Activated naive CD4-positive, alpha-beta T cell treated with anti-CD3 and anti-CD28 coated beads, Interleukin-2, amount 50 U/mL, for 16 hours (primary cell): ENCODE measurements at regions not wholly inside any gene's neighbourhood (a gene's known extent, or its start where the extent isn't known, plus 50 kb on each side); places are given as distances from the start of the nearest gene placed in this dataset.

Source experiments
- DNase-seq: peaks from one replicate; pipeline ENCODE4 v3.0.0-alpha.2; 2020

DNA sequence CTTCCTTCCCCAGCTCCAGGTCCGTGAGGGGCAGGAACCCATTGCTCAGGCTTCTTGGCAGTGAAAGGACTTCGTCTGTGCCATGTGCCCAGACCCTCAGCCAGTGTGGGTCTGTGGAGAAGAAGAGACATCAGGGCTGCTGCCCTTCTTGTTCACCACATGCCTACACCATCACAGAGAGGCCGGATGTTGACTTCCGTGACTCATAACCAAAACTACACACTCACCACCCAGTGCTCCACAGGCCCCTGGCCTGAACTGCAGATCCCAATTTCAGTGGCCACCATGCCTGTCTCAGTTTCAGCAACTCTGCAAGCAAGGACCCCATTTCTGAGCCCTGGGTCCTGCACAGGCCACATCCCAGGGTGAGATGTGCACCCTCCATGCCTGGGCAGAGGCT, 332.6 kb upstream of the SALL3 start:
- no peak for DNase-seq

GRCh38 chr18:78649421-78649820, 330.2 kb upstream of the SALL3 start:
- no peak for DNase-seq

DNA sequence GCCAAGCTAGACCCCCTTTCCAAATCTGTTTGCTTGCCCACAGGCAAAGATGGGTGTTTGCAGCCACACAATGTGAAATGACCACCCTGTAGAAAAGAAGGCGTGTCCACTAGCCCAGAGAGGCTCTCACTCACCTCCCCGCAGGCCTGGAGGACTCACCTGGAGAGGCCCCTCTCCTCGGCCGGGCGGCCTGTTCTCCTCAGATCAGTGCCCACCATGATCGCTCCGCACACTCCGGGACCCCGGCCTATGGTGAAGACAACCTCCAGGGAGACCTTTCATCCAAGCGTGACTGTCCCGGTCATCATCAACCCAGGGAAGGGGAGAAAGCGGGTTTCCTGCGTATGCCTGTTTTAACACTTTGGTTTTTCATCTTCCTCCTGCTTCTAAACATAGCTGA, 328.7 kb upstream of the SALL3 start:
- DNase-seq: no peak

DNA sequence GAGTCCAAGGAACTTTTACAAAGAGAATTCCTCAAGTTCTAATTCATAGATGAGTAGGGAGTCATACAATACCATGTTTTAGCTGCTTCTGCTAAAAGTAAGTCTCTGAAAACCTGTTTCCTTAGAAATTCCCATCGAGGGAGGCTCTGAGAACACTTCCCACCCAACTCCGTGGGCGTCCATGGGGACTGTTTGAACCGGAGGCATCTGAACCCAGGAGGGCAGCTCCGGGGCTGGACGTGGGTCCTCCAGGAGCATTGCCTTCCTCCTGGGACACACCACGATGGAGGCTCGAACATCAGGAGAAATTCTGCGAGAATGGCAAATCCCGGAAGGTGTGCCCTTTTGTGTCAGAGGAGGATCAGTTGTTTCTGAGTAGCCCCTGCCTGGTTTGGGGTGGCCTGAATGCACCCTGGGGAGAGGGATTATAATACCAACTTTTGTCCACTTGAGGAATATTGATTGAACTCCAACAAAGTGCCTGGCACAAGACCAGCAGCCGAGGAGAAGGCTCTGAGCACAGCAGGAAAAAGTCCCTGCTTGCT, 327.5 kb upstream of the SALL3 start:
- no peak for DNase-seq

DNA sequence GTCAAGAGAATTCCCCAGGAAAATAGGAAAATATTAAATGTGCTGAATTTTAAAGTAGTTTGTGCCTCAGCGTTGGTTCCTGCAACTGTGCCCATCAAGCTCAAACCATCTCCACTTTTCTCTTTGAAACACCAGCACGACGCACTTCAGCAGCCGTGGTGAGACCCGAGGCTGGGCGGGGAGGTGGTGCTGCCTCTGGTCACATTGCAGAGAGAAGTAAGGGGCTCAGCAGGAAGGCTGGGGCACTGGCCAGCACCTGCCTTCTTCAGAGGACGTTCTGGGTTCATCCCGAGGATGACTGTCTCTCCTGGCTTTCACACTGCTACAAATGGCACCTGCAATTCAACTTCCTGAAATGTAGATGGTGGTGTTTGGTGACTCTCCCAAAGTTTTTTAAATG, 323.7 kb upstream of the SALL3 start:
- DNase-seq: no peak

DNA sequence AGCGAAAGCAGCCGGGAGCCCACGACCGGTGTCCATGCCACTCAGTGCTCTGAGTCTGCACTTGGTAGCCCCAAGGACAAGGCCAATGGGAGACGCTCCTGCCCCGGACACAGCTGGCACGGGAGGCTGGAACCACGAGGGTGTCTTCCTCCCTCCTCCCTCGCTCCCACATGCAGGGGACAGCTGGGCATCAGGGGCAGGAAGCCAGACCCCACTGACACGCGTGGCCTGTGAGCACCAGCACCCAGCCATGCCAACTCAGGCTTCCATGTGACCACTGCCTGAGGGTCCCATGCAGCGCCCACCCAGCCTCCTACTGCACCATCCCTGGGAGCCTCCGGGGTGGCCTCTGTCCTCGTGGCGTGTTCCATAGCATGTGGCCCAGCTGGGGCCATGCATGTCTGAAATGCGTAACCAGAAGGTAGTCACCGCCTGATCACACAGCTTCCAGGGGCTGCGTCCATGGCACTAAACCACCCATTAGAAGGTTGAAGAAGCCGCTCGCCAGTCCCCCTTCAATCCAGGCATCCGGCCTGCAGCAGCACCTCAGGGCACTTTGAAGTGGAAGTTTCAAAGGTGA, 323.2 kb upstream of the SALL3 start:
- DNase-seq: no peak

GRCh38 chr18:78658531-78658930, 321.1 kb upstream of the SALL3 start:
- DNase-seq: no peak

- no peak for DNase-seq
Observed at GRCh38 chr18:78659057-78659456, 320.6 kb upstream of the SALL3 start.

- no peak for DNase-seq
Observed at GRCh38 chr18:78659748-78660147, 319.9 kb upstream of the SALL3 start.

DNA sequence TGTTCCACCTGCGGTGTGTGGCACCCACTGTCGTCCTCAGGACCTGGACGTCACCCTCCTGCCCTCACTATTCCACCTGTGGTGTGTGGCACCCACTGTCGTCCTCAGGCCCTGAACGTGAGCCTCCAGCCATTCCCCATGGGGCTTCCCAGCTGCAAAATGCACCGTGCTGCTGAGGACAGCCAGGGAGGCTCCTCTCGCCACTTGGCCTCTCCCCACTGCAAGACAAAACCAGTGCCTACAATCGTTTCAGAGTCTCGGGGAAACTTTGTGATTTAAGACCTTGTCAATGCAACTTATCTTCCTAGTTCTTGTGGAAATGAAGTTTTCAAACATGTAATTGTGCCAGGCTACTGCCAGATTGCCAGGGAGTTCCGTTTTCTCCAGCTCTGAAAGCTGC, 319.3 kb upstream of the SALL3 start:
- no peak for DNase-seq

DNA sequence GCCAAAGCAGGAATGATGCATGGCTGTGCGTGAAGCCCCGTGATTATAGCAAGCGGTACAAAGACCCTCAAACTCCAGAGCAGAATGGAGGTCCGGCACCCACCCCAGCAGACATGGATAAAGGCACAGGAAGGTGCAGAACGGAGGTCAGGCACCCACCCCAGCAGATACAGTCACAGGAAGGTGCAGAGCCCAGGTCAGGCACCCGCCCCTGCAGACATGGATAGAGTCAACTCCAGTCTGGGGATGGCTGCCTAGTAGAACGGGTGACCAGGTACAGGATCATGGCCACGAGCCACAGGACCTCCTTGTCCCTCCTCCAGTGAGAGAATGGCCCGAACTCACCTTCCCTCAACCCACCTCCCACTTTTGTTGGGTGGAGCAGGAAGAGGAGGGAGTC, 318.3 kb upstream of the SALL3 start:
- DNase-seq: no peak

- no peak for DNase-seq
Observed at GRCh38 chr18:78662879-78663278, 316.7 kb upstream of the SALL3 start.

GRCh38 chr18:78664048-78664447, 315.6 kb upstream of the SALL3 start:
- no peak for DNase-seq

DNA sequence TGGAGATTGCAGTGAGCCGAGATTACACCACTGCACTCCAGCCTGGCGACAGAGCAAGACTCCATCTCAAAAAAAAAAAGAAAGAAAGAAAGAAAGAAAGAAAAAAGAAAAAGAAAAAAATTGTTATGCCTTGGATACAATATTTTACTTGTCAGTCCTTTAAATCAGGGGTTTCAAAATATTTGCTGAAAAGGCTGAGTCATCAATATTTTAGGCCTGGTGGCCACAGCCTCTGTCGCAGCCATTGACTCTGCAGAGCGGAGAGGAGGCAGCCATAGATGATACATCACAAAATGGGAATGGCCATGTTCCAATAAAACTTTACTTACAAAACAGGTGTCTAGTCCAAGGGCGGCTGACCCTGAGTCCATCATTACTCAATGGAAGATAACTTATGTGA, 314.8 kb upstream of the SALL3 start:
- no peak for DNase-seq

DNA sequence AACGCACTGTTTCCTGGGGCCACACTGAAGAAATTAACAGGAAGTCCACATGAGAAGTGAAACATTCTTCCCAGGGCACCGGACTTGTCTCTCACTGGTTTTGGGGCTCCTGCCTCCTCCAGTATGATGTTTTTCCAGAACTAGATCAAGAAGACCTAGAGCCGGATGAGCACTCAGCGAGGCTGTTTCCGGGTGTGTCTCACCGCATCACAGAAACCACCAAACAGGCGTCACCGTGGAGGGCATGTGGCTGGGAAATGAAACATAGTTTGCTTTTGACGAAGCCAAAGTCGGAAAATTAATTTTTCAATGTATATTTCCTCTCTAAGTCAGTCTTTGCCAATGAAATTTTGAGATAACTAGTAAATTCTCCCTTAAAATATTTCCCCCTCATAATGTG, 314.0 kb upstream of the SALL3 start:
- no peak for DNase-seq

DNA sequence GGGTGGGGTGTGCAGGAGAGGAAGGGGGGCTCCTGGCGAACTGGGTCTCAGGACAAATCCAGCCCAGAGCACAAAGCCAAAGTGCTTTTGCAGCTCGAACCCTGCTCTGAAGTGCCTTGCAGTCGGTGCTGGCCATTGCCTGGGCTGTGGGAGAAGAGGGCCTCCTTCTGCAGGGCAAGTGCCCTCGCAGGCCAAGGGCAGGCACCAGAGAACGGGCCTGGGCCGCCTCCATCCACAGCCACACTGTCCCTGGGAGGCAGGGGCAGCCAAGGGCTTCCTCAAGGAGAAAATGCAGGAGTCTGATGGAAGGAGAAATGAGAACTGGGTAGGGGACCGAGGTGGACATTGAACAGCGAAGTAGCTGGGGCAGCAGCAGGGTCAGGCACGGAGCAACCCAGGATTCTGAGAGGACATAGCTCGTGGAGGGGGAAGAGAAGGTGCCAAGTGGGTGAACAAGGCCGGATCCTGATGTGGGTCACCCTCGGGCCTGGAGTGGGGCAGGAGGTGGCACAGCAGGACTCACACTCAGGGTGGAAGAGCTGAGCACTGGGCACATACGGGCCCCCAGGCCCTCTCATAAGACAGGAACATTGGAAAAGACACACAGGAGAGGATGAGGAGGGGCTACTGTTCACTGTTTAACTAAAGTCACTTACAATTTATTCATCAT, 312.8 kb upstream of the SALL3 start:
- DNase-seq: no peak

GRCh38 chr18:78670778-78671391, 308.7 kb upstream of the SALL3 start:
- no peak for DNase-seq

DNA sequence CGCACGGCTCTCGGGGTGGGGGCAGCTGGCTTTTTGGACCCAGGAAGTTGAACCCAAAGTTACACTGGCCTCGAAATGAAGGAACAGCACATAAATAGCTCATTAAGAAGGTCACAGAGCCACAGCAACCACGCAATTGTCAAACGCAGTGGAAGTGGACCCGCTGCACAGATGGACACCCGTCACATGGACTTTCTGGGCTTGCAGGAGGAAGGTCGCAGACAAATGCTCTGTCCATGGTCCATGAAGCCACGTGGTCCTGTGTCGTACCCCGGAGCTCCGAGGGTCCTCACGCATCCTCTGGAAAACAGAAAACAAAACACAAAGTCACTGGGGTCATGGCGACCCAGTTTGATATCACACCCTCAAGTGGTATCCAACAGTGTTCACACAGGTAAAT, 308.1 kb upstream of the SALL3 start:
- DNase-seq: no peak

GRCh38 chr18:78672862-78673446, 306.7 kb upstream of the SALL3 start:
- DNase-seq: no peak

- no peak for DNase-seq
Observed at GRCh38 chr18:78673516-78674321, 305.9 kb upstream of the SALL3 start.

- DNase-seq: no peak
Observed at GRCh38 chr18:78675231-78675630, 304.4 kb upstream of the SALL3 start.

DNA sequence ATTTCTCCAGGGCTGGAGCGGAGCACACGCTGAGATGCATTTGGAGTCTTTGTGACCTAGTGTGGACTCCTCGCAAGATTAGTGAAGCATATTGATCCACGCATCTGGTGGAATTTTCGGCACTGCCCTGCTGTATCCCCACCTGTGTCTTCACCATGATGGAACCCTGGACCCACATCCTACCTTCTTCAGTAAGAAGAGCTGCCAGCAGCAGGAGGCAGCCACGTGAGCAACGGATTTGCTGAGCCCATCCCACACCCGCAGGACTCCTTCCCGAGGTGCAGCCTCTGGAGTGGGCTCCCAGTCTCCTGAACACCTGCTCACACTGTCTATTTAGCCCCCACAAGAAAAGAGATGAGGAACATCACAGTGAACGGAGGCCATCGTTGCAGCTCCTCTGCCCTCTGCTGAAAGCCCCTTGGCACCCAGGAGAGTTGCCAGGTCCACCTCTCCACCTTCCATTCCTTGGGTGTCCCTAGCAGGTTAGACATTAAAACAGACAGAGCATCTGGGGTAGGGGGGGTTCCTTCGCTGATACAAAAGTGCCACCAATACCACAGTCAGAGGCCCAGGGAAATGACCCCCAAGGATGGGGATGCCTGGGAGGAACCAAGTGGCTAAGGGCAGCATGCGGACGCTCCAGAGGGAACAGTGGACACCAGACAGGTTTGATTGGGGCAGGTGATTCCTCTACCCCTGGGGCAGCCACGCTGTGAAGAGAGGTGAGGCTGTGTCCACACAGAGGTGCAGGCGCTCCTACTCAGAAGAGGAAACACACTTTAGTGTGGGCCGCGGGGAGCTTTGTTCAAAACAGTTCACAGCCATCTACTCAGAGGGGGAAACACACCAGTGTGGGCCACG, 302.8 kb upstream of the SALL3 start:
- DNase-seq: no peak
